K562 (cell line): ENCODE measurements at regions not wholly inside any gene's neighbourhood (a gene's known extent, or its start where the extent isn't known, plus 50 kb on each side); places are given as distances from the start of the nearest gene placed in this dataset.

ENCODE experiments used
- ATAC-seq: fragments of 200-7000 bp; cut with Tn5 transposase; 3 replicates; pipeline ENCODE4 v1.9.1; 2020; ENCODE audit warnings: moderate library complexity
- BruUV-seq: library from RNA; stranded (reverse); fragments of 400-500 nt; replicated peaks from 2 replicates; lab custom pipeline; 2021; lab: Mats Ljungman, UMichigan
- CTCF ChIA-PET: fragments of 300-600 bp; formaldehyde crosslinking; extraction: SDS; loops from one replicate; lab custom pipeline; 2021; ENCODE audit warnings: low intra/inter-chr PET ratio; lab: Yijun Ruan, JAX
- POLR2A ChIA-PET: fragments of 300-600, 350-650 bp; sonication (Branson Sonifier 250); formaldehyde crosslinking; extraction: SDS; loops from one replicate; lab custom pipeline; 2021; ENCODE audit warnings: antibody characterized with exemption, inconsistent platforms; lab: Yijun Ruan, JAX
- DNase-seq, 4 experiments: peaks; one replicate each; pipeline versions ENCODE4 v3.0.0 to v3.0.0-alpha.2; 2011 to 2018; ENCODE audit warnings: low spot score in 3 of 4, mixed read lengths in 3 of 4; ENCODE audit errors: extremely low read depth in 1 of 4
- FAIRE-seq: peaks from 2 replicates; lab custom pipeline; 2011; peaks lifted over from hg19 to GRCh38; lab: Jason Lieb, UNC
- H2AFZ ChIP-seq: 2 replicates; pipeline ENCODE4 v1.6.0; 2011; ENCODE audit warnings: low read depth, low read length, control low read depth, inconsistent platforms
- H3K27ac ChIP-seq: fragments of 200-600 bp; 3 replicates; pipeline ENCODE4 v1.8.0; 2011; ENCODE audit warnings: low read depth, mild to moderate bottlenecking, control low read depth, inconsistent platforms, low read length, moderate library complexity, mixed read lengths; ENCODE audit errors: extremely low read depth
- H3K27me3 ChIP-seq, 2 experiments: fragments of 300-600 bp in 1 of 2; 2 replicates in 1 of 2; 3 replicates in 1 of 2; pipeline versions ENCODE4 v1.6.0 to v1.8.0; 2011; ENCODE audit warnings: inconsistent platforms in 2 of 2, low read length in 2 of 2, mild to moderate bottlenecking in 1 of 2, mixed read lengths in 1 of 2, moderate library complexity in 1 of 2; ENCODE audit not compliant: control insufficient read depth in 2 of 2, insufficient read depth in 2 of 2
- H3K36me3 ChIP-seq: fragments of 300-600 bp; 3 replicates; pipeline ENCODE4 v1.8.0; 2011; ENCODE audit warnings: mild to moderate bottlenecking, low read length, inconsistent platforms; ENCODE audit not compliant: control insufficient read depth, insufficient read depth
- H3K4me1 ChIP-seq, 2 experiments: fragments of 200-600 bp in 1 of 2; replicated peaks in 1 of 2; 2 replicates in 1 of 2; 3 replicates in 1 of 2; pipeline versions ENCODE4 v1.5.1 to v1.8.0; 2011; ENCODE audit warnings: inconsistent platforms in 2 of 2, low read length in 2 of 2, mild to moderate bottlenecking in 1 of 2, mixed read lengths in 1 of 2, moderate library complexity in 1 of 2; ENCODE audit not compliant: control insufficient read depth in 2 of 2, insufficient read depth in 2 of 2
- H3K4me2 ChIP-seq: 2 replicates; pipeline ENCODE4 v1.6.1; 2011; ENCODE audit warnings: low read length, control low read depth, inconsistent platforms, mixed read lengths; ENCODE audit not compliant: insufficient read depth
- H3K4me3 ChIP-seq: fragments of 200-600 bp; sonication (generic), shearing (Covaris generic); 2 replicates; pipeline ENCODE4 v1.5.1; 2016; ENCODE audit warnings: control low read depth, inconsistent platforms
- H3K79me2 ChIP-seq: fragments of 200-600 bp; 3 replicates; pipeline ENCODE4 v1.8.0; 2011; ENCODE audit warnings: low read length, inconsistent platforms; ENCODE audit not compliant: control insufficient read depth, insufficient read depth
- H3K9ac ChIP-seq, 2 experiments: 2 replicates each; pipeline versions ENCODE4 v1.6.0 to v1.6.1; 2011; ENCODE audit warnings: low read depth in 2 of 2, low read length in 2 of 2, control low read depth in 1 of 2, inconsistent platforms in 1 of 2, mild to moderate bottlenecking in 1 of 2, mixed read lengths in 1 of 2; ENCODE audit not compliant: insufficient read depth in 1 of 2
- H3K9me1 ChIP-seq: one replicate; pipeline ENCODE4 v1.6.0; 2011; ENCODE audit warnings: inconsistent platforms, mild to moderate bottlenecking, low read length, moderate library complexity; ENCODE audit not compliant: control insufficient read depth, insufficient read depth
- H3K9me3 ChIP-seq: replicated peaks from 2 replicates; pipeline ENCODE4 v1.5.1; 2011; ENCODE audit warnings: low read depth, low read length, inconsistent platforms; ENCODE audit not compliant: control insufficient read depth, insufficient read depth
- H4K20me1 ChIP-seq: replicated peaks from 2 replicates; pipeline ENCODE4 v1.6.1; 2011; ENCODE audit warnings: low read length, inconsistent platforms, mixed read lengths; ENCODE audit not compliant: control insufficient read depth, insufficient read depth
- CCNT2 ChIP-seq: IDR thresholded peaks from 2 replicates; pipeline ENCODE4 v1.6.1; 2011; ENCODE audit warnings: borderline replicate concordance, low read depth, mild to moderate bottlenecking, moderate library complexity, mixed read lengths, low read length; ENCODE audit not compliant: insufficient read length; ENCODE audit errors: extremely low read depth
- E2F4 ChIP-seq: sonication (generic); formaldehyde crosslinking; IDR thresholded peaks from 2 replicates; pipeline ENCODE4 v1.8.0; 2022; ENCODE audit warnings: mild to moderate bottlenecking, low read depth, missing genetic modification reagents
- GABPB1 ChIP-seq: sonication (generic); formaldehyde crosslinking; IDR thresholded peaks from 2 replicates; pipeline ENCODE4 v1.8.0; 2022; ENCODE audit warnings: mild to moderate bottlenecking, missing genetic modification reagents
- HNRNPL ChIP-seq: fragments of 200-400 bp; formaldehyde crosslinking; IDR thresholded peaks from 2 replicates; pipeline ENCODE4 v1.6.1; 2017; ENCODE audit warnings: low read depth, mild to moderate bottlenecking, low read length
- JUN ChIP-seq, 2 experiments: sonication (generic) in 1 of 2; formaldehyde crosslinking in 1 of 2; IDR thresholded peaks; 2 replicates each; pipeline versions ENCODE4 v1.6.1 to v1.8.0; 2012 to 2022; ENCODE audit warnings: borderline replicate concordance in 2 of 2, mild to moderate bottlenecking in 2 of 2, improper control_type of control experiment in 1 of 2, low read depth in 1 of 2, low read length in 1 of 2, missing genetic modification reagents in 1 of 2
- JUND ChIP-seq, 2 experiments: IDR thresholded peaks; 2 replicates in 1 of 2; 3 replicates in 1 of 2; pipeline ENCODE4 v1.6.1; 2011; ENCODE audit warnings: borderline replicate concordance in 2 of 2, low read depth in 2 of 2, low read length in 2 of 2, improper control_type of control experiment in 1 of 2, missing biosample characterization in 1 of 2, missing genetic modification characterization in 1 of 2, missing genetic modification reagents in 1 of 2
- MEIS2 ChIP-seq: fragments of 450-650 bp; IDR thresholded peaks from 2 replicates; pipeline ENCODE4 v1.6.1; 2014; ENCODE audit warnings: mild to moderate bottlenecking; ENCODE audit not compliant: partially characterized antibody
- MYBL2 ChIP-seq, 2 experiments: fragments of 450-650 bp in 1 of 2; sonication (generic) in 1 of 2; formaldehyde crosslinking in 1 of 2; IDR thresholded peaks; 2 replicates each; pipeline versions ENCODE4 v1.6.1 to v1.8.1; 2017 to 2022; ENCODE audit warnings: borderline replicate concordance in 1 of 2, inconsistent platforms in 1 of 2, low read depth in 1 of 2, mild to moderate bottlenecking in 1 of 2, missing genetic modification reagents in 1 of 2, moderate library complexity in 1 of 2
- NR2C1 ChIP-seq, 2 experiments: fragments of 450-650 bp; IDR thresholded peaks; 2 replicates each; pipeline ENCODE4 v1.6.1; 2017; ENCODE audit warnings: mild to moderate bottlenecking in 2 of 2, antibody characterized with exemption in 1 of 2, inconsistent platforms in 1 of 2, missing compliant biosample characterization in 1 of 2, missing genetic modification characterization in 1 of 2
- SFPQ ChIP-seq: fragments of 200-400 bp; formaldehyde crosslinking; IDR thresholded peaks from 2 replicates; pipeline ENCODE4 v1.6.1; 2017; ENCODE audit warnings: mild to moderate bottlenecking, low read depth, low read length, moderate library complexity
- ZBTB17 ChIP-seq: fragments of 450-650 bp; formaldehyde crosslinking; IDR thresholded peaks from 2 replicates; pipeline ENCODE4 v1.4.0; 2020; ENCODE audit warnings: mild to moderate bottlenecking
- ZSCAN29 ChIP-seq: fragments of 450-650 bp; IDR thresholded peaks from 2 replicates; pipeline ENCODE4 v1.6.1; 2017
- WGBS: fragments of 100-300 bp; shearing (Covaris generic); methylation state at CpG from one replicate; pipeline ENCODE4 v1.1.6; 2016; ENCODE audit warnings: low coverage, mixed read lengths; ENCODE audit not compliant: insufficient coverage; ENCODE audit errors: missing lambda C conversion rate; 5-methylcytosine and 5-hydroxymethylcytosine counted together
- in situ Hi-C: fragments of 300-500 bp; cut with MboI; formaldehyde crosslinking; loops from 4 replicates; pipeline ENCODE4 v1.15.0; 2018; ENCODE audit warnings: inconsistent platforms, mixed read lengths
- intact Hi-C: fragments of 100-400 bp; cut with micrococcal nuclease; formaldehyde crosslinking; loops from 2 replicates; pipeline ENCODE4 v1.14.2; 2022
- TF ChIP-seq, protein P1 (sequence below): fragments of 450-650 bp; IDR thresholded peaks from one replicate; pipeline ENCODE4 v1.6.1; 2018; ENCODE audit warnings: mild to moderate bottlenecking, moderate library complexity; ENCODE audit not compliant: partially characterized antibody

DNA sequence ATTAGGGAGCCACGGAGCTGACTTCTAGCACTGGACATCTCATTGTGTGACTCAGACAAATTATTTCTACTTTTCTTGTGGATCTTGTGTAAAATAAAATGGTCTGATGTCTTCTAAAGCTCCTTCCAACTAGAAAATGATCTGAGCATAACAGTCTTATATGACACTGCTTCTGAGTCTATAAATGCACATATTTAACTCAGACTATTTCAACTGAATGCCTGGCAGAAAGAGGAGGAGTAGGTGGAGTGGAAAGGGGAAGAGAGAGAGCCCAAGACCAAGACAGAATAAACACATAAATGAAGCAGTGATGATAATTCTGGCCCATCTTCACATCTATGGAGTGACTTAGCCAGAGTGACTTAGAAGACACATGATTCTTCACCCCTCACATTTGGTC is 162.3 kb upstream of the PDZRN3 start:
- ChIA-PET POLR2A (no interaction called here), CTCF (no interaction called here)
- no peak for FAIRE-seq
- Histone ChIP-seq H3K4me3 (no peak overlapping the region), H3K27ac (no peak overlapping the region), H3K9me1 (no peaks in the 10 kb centered on the region), H3K79me2 (no peaks in the 10 kb centered on the region), H3K4me2 (no peak overlapping the region), H3K36me3 (no peaks in the 10 kb centered on the region), H3K4me1 (no peaks in the 10 kb centered on the region), H4K20me1 (no peaks in the 10 kb centered on the region), H3K9ac (no peak overlapping the region), H3K27me3 (no peaks in the 10 kb centered on the region), H2AFZ (no peak overlapping the region), H3K9me3 (no peaks in the 10 kb centered on the region)
- TF ChIP-seq MEIS2 (no peak), E2F4 (no peak), NR2C1 (IDR thresholded peaks at IDR 0.05) (no peak), NR2C1 (tag; IDR thresholded peaks at IDR 0.05) (no peak), ZBTB17 (CRISPR knock-in tag) (no peak), SFPQ (no peak), GABPB1 (no peak), JUN (IDR thresholded peaks at IDR 0.05; ENCODE audit: borderline replicate concordance, low read depth, low read length) (no peak), JUN (CRISPR knock-in tag; IDR thresholded peaks at IDR 0.05; ENCODE audit: borderline replicate concordance) (no peak), MYBL2 (IDR thresholded peaks at IDR 0.05; ENCODE audit: low read depth) (no peak), MYBL2 (CRISPR knock-in tag; IDR thresholded peaks at IDR 0.05; ENCODE audit: borderline replicate concordance) (no peak), CCNT2 (no peak), JUND (IDR thresholded peaks at IDR 0.05; ENCODE audit: borderline replicate concordance, low read depth, low read length) (no peak), JUND (tag; IDR thresholded peaks at IDR 0.05; ENCODE audit: borderline replicate concordance, low read depth, low read length) (no peak), ZSCAN29 (no peak), HNRNPL (no peak)
- TF ChIP-seq, protein P1, sequence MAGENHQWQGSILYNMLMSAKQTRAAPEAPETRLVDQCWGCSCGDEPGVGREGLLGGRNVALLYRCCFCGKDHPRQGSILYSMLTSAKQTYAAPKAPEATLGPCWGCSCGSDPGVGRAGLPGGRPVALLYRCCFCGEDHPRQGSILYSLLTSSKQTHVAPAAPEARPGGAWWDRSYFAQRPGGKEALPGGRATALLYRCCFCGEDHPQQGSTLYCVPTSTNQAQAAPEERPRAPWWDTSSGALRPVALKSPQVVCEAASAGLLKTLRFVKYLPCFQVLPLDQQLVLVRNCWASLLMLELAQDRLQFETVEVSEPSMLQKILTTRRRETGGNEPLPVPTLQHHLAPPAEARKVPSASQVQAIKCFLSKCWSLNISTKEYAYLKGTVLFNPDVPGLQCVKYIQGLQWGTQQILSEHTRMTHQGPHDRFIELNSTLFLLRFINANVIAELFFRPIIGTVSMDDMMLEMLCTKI: no peak
- in situ Hi-C loops: no loop called here
- no TSS peak for BruUV-seq
- ATAC-seq: no peak
- no peak for DNase-seq
- intact Hi-C loops: no loop called here
- WGBS: 0% methylated on average over 1 of the region's 1 CpG
